ENCODE measurements at regions not wholly inside any gene's neighbourhood (a gene's known extent, or its start where the extent isn't known, plus 50 kb on each side); places are given as distances from the start of the nearest gene placed in this dataset.

DNA sequence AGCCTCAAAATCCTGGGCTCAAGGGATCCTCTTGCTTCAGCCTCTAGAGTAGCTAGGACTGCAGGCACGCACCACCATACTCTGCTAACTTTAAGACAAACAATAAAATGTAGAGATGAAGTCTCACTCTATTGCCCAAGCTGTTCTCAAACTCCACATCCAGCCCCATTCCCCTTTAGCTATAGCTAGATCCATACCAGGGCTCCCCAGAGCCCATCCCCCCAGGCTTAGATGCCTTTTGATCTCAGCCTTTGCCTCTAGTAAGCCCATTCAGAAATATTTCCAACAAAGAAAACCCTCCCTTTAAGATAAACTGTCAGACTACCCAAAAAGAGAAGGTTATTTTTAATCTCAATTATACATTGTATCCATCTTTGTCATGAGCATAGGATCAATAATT is 325.4 kb downstream of the CHRM3 start:
- Mint-ChIP-seq H3K9me3 (no peaks in the 10 kb centered on the region), H3K4me3 (no peak overlapping the region), H3K27ac (no peak overlapping the region), H3K36me3 (ENCODE audit: low read depth) (no peaks in the 10 kb centered on the region), H3K27me3 (no peaks in the 10 kb centered on the region), H3K4me1 (no peaks in the 10 kb centered on the region)
- no peak for DNase-seq
- intact Hi-C loops (cut with micrococcal nuclease), result no loop called here
- ATAC-seq (ENCODE audit: low read depth), result no peak
- TF ChIP-seq, protein P1, sequence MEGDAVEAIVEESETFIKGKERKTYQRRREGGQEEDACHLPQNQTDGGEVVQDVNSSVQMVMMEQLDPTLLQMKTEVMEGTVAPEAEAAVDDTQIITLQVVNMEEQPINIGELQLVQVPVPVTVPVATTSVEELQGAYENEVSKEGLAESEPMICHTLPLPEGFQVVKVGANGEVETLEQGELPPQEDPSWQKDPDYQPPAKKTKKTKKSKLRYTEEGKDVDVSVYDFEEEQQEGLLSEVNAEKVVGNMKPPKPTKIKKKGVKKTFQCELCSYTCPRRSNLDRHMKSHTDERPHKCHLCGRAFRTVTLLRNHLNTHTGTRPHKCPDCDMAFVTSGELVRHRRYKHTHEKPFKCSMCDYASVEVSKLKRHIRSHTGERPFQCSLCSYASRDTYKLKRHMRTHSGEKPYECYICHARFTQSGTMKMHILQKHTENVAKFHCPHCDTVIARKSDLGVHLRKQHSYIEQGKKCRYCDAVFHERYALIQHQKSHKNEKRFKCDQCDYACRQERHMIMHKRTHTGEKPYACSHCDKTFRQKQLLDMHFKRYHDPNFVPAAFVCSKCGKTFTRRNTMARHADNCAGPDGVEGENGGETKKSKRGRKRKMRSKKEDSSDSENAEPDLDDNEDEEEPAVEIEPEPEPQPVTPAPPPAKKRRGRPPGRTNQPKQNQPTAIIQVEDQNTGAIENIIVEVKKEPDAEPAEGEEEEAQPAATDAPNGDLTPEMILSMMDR (IDR thresholded peaks at IDR 0.05), result no peak
- POLR2A ChIA-PET, result no interaction called here
- CTCF ChIA-PET, result no interaction called here

- TF ChIP-seq, protein P1 (IDR thresholded peaks at IDR 0.05), result no peak
- DNase-seq, result no peak
- CTCF ChIA-PET, result no interaction called here
- H3K4me1 Mint-ChIP-seq, result peaks cover 12% of the 10 kb centered on the region
- no peak overlapping the region for H3K27ac Mint-ChIP-seq
- H3K9me3 Mint-ChIP-seq, result no peaks in the 10 kb centered on the region
- ATAC-seq (ENCODE audit: low read depth), result no peak
- no peaks in the 10 kb centered on the region for H3K36me3 Mint-ChIP-seq (ENCODE audit: low read depth)
- intact Hi-C loops (cut with micrococcal nuclease), result no loop called here
- POLR2A ChIA-PET, result no interaction called here
- H3K27me3 Mint-ChIP-seq, result no peaks in the 10 kb centered on the region
- H3K4me3 Mint-ChIP-seq, result no peak overlapping the region
Measured at GRCh38 chr1:239717097-239717917, 330.9 kb downstream of the CHRM3 start.

GRCh38 chr1:239717918-239718184 is 331.5 kb downstream of the CHRM3 start:
- intact Hi-C loops (cut with micrococcal nuclease), result no loop called here
- TF ChIP-seq, protein P1 (IDR thresholded peaks at IDR 0.05), result no peak
- ATAC-seq (ENCODE audit: low read depth), result no peak
- Mint-ChIP-seq H3K4me3 (no peak overlapping the region), H3K4me1 (peaks cover 12% of the 10 kb centered on the region), H3K27me3 (no peaks in the 10 kb centered on the region), H3K36me3 (ENCODE audit: low read depth) (no peaks in the 10 kb centered on the region), H3K9me3 (no peaks in the 10 kb centered on the region), H3K27ac (no peak overlapping the region)
- no peak for DNase-seq
- CTCF ChIA-PET, result no interaction called here
- POLR2A ChIA-PET, result no interaction called here

GRCh38 chr1:239718571-239718970 is 332.2 kb downstream of the CHRM3 start:
- Mint-ChIP-seq H3K4me1 (peaks cover 12% of the 10 kb centered on the region), H3K27me3 (no peaks in the 10 kb centered on the region), H3K27ac (no peak overlapping the region), H3K9me3 (no peaks in the 10 kb centered on the region), H3K36me3 (ENCODE audit: low read depth) (no peaks in the 10 kb centered on the region), H3K4me3 (no peak overlapping the region)
- ChIA-PET CTCF (no interaction called here), POLR2A (no interaction called here)
- intact Hi-C loops (cut with micrococcal nuclease), result no loop called here
- ATAC-seq (ENCODE audit: low read depth) (no peak), DNase-seq (no peak)
- TF ChIP-seq, protein P1 (IDR thresholded peaks at IDR 0.05), result no peak

DNA sequence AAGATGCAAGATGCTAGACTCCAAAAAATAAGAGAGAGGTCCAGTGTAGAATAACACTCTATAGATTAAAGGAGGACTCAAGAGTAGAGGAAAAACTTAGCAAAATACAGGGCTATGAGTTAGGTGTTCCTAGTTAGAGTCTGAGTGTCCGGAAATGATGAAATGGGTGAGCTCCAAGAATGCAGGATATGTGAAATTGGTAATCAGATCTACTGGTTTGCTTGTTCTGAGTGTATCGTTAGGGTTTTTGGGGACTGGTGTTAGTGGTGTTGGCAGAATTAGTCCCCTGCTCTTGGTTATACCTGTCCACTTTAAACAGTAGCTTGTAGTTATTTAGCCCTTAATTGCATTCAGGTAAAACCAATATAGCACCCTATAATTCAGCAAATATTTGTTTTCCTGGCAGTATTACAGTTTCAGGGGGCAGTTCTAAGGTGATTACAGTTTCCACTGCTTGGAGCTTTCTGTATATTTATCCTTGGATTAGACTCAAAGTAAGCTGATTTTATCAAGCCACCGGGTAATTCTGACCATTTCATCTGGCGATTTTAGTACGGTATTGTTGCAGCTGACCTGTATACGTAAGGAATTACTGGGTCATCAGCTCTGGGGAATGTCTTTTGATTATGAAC is 332.7 kb downstream of the CHRM3 start:
- no peaks in the 10 kb centered on the region for H3K9me3 Mint-ChIP-seq
- TF ChIP-seq, protein P1 (IDR thresholded peaks at IDR 0.05), result no peak
- no peak overlapping the region for H3K4me3 Mint-ChIP-seq
- ChIA-PET POLR2A (no interaction called here), CTCF (no interaction called here)
- H3K36me3 Mint-ChIP-seq (ENCODE audit: low read depth), result no peaks in the 10 kb centered on the region
- DNase-seq (no peak), ATAC-seq (ENCODE audit: low read depth) (no peak)
- intact Hi-C loops (cut with micrococcal nuclease), result no loop called here
- no peak overlapping the region for H3K27ac Mint-ChIP-seq
- H3K4me1 Mint-ChIP-seq, result peaks cover 12% of the 10 kb centered on the region
- no peaks in the 10 kb centered on the region for H3K27me3 Mint-ChIP-seq

All from activated B cell treated with CpG ODN at 0.5 μM for 24 hours (primary cell).